Mucosa of descending colon (tissue), 3 donors: ENCODE measurements at regions not wholly inside any gene's neighbourhood (a gene's known extent, or its start where the extent isn't known, plus 50 kb on each side); places are given as distances from the start of the nearest gene placed in this dataset.
A peak's percentile ranks its signal among the peaks of the same experiment; 100 is the strongest.

Source experiments
- ATAC-seq: fragments of 200-7000 bp; cut with Tn5 transposase; one replicate; pipeline ENCODE4 v1.9.1; 2020; ENCODE audit warnings: mild to moderate bottlenecking, moderate library complexity
- DNase-seq, 3 donors: peaks; one replicate each; pipeline ENCODE4 v3.0.0-alpha.2; 2020
- H3K36me3 ChIP-seq: fragments of 200-600 bp; one replicate; pipeline ENCODE4 v1.8.0; 2021; ENCODE audit warnings: low read depth, mild to moderate bottlenecking
- H3K4me1 ChIP-seq: fragments of 200-600 bp; one replicate; pipeline ENCODE4 v1.8.0; 2021; ENCODE audit warnings: low read depth, mild to moderate bottlenecking
- H3K4me3 ChIP-seq: fragments of 200-600 bp; one replicate; pipeline ENCODE4 v1.8.0; 2021; ENCODE audit warnings: mild to moderate bottlenecking
- H3K9me3 ChIP-seq: fragments of 200-600 bp; one replicate; pipeline ENCODE4 v1.8.0; 2021; ENCODE audit warnings: mild to moderate bottlenecking
- CTCF ChIP-seq: fragments of 200-600 bp; IDR thresholded peaks from one replicate; pipeline ENCODE4 v1.8.0; 2022; ENCODE audit warnings: antibody characterized with exemption, mild to moderate bottlenecking
- intact Hi-C, 2 donors: fragments of 100-400 bp; cut with DNase I in 1 of 2; cut with micrococcal nuclease in 1 of 2; formaldehyde crosslinking; loops; one replicate each; pipeline versions ENCODE4 v1.11.0 to v1.11.1; 2022; cut with DNase I, micrococcal nuclease
- donor health status: DM: no; HTN: no; CAD: no; lungs with moderate emphysema.
- donor health status: DM: no; HTN: no; CAD: no.
- donor health status: DM: no; HTN: yes; CAD: no.

GRCh38 chr7:137086896-137087295 lies 218.4 kb downstream of the CHRM2 start:
- Histone ChIP-seq H3K4me3 (no peak overlapping the region), H3K4me1 (no peaks in the 10 kb centered on the region), H3K36me3 (no peaks in the 10 kb centered on the region), H3K9me3 (no peaks in the 10 kb centered on the region)
- intact Hi-C loops = no loop called here
- TF ChIP-seq CTCF = no peak
- DNase-seq (no peak), ATAC-seq (no peak)

DNA sequence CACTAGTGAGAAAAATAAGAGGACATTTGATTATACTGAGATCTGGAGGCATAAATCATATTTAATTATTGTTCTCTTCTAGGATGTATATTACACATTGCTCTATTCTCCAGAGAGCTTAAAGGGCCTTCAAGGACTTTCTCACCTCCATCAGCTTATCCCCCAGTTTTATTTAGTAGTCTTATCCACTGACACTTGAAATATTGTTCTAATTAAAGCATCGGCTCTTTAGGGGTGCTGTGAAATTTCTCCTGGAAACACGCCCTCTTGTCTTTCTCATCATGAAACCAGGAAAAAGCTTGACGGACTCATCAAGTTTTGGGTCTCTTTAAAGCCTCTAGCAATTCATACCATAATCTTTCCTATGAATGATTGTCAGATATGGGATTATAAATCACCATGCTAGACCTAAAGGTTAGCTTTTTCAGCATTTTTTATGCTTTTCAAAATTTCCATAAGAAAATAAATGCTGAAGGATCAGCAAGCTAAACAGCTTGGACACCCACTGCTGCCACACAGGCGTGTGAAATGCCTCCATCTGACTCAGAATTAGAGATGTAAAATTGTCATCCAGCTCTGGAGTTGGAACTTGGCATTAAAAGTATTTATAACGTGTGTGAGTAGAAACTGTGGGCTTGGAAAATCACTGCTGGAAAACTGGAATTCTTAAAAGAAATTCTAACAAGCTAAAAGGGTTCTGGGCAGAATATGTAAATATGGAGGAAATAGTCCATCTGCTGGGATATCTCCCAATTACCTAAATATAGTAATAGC lies 216.3 kb downstream of the CHRM2 start:
- Histone ChIP-seq H3K4me3 (no peak overlapping the region), H3K9me3 (no peaks in the 10 kb centered on the region), H3K4me1 (no peaks in the 10 kb centered on the region), H3K36me3 (no peaks in the 10 kb centered on the region)
- no peak for TF ChIP-seq CTCF
- DNase-seq = no peak
- ATAC-seq = no peak
- intact Hi-C loops = no loop called here

- DNase-seq (no peak), ATAC-seq (no peak)
- H3K9me3 ChIP-seq = no peaks in the 10 kb centered on the region
- intact Hi-C loops = no loop called here
- no peaks in the 10 kb centered on the region for H3K36me3 ChIP-seq
- H3K4me3 ChIP-seq = no peak overlapping the region
- TF ChIP-seq CTCF = no peak
- no peaks in the 10 kb centered on the region for H3K4me1 ChIP-seq
Measured at GRCh38 chr7:137082391-137082790, 213.9 kb downstream of the CHRM2 start.

DNA sequence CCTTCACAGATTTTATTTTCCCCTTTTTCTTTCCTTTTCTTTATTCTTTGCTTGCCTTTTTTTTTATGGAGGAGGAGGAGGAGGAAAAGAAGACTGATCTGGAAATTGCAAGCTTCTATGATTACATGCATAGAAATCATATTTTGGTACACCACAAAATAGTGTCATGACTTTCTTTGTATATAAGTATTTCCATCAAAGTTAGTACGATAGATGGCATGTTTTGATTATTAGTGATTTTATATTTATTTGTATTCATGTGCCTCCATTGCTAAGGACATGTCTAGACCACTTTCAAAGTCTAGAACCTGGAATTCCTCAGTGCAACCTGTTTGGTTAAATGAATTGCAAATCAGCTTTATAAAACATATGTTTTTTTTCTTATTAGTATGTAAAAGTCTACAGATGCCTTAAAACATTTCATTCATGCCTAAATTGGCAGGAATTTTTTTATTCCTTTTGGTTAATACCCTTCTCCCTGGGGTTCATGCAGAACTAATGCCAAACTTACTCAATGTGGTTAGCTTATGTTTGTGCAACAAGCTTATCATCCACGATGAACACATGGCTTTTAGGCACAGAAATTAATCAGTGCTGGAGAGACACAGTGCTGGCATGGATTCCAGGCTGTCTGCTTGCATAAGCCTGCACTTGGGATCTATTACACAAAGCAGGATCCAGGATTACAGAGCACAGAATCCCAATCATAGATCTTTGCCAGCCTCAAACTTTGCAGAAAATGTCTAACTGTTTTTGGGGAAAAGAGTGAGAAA lies 213.1 kb downstream of the CHRM2 start:
- Histone ChIP-seq H3K4me1 (no peaks in the 10 kb centered on the region), H3K4me3 (no peak overlapping the region), H3K9me3 (no peaks in the 10 kb centered on the region), H3K36me3 (no peaks in the 10 kb centered on the region)
- DNase-seq (peak in 2 of 3 donors; percentile 17 to 31), ATAC-seq (peak; percentile 38)
- TF ChIP-seq CTCF = no peak
- intact Hi-C loops = no loop called here

DNA sequence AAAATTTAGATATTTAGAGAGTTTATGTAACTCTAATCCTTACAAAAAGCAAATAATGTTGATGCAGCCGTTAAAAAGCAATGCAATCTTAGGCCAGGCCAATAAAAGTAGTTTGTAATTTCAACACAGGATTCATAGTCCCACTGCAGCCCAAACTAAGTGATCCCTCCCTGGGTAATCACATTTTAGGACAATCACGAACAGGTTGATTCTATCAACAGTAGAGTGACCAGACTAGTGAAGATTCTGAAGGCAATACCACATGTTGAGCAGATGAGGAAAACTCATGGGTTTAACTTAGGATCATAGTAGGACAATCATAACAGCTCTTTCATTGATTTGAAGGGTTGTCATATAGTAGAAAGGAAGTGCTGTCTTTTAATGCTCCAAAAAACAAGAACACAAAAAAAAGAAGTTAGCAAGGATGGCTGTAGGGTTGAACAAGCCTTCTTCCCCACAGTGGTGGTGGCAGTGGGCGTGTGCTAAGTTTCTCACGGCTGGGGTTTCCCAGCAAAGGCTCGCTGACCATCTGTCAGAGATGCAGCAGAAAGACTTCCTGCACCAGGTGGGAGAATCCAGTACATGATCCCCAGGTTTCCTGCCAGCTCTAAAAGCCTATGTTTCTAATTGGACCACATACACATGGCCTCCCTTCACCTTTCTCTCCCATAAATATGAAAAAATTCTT lies 212.2 kb downstream of the CHRM2 start:
- DNase-seq (no peak), ATAC-seq (no peak)
- H3K9me3 ChIP-seq = no peaks in the 10 kb centered on the region
- H3K4me1 ChIP-seq = no peaks in the 10 kb centered on the region
- no peaks in the 10 kb centered on the region for H3K36me3 ChIP-seq
- intact Hi-C loops = no loop called here
- no peak for TF ChIP-seq CTCF
- no peak overlapping the region for H3K4me3 ChIP-seq
